MM.1S (cell line): ENCODE measurements at regions not wholly inside any gene's neighbourhood (a gene's known extent, or its start where the extent isn't known, plus 50 kb on each side); places are given as distances from the start of the nearest gene placed in this dataset.

Source experiments
- DNase-seq: peaks from one replicate; pipeline ENCODE4 v3.0.0-alpha.2; 2015
- H2AFZ ChIP-seq: fragments of 300-600 bp; sonication (generic); 2 replicates; pipeline ENCODE4 v1.6.0; 2016; ENCODE audit warnings: antibody characterized with exemption, low read length
- H3F3A ChIP-seq: fragments of 300-600 bp; sonication (generic); 2 replicates; pipeline ENCODE4 v1.6.1; 2016; ENCODE audit warnings: mild to moderate bottlenecking, antibody characterized with exemption, low read length, moderate library complexity, mixed read lengths; ENCODE audit not compliant: insufficient read depth
- H3K27ac ChIP-seq: fragments of 300-600 bp; sonication (generic); 2 replicates; pipeline ENCODE4 v1.5.1; 2016; ENCODE audit warnings: mild to moderate bottlenecking, low read length
- H3K27me3 ChIP-seq: fragments of 300-600 bp; sonication (generic); replicated peaks from 2 replicates; pipeline ENCODE4 v1.6.0; 2016; ENCODE audit warnings: low read length; ENCODE audit not compliant: insufficient read depth
- H3K36me3 ChIP-seq: fragments of 300-600 bp; sonication (generic); replicated peaks from 2 replicates; pipeline ENCODE4 v1.6.1; 2016; ENCODE audit warnings: mild to moderate bottlenecking, low read length, mixed read lengths; ENCODE audit not compliant: insufficient read depth
- H3K4me1 ChIP-seq: fragments of 300-600 bp; sonication (generic); 2 replicates; pipeline ENCODE4 v1.6.1; 2016; ENCODE audit warnings: low read length, mixed read lengths
- H3K4me2 ChIP-seq: fragments of 300-600 bp; sonication (generic); 2 replicates; pipeline ENCODE4 v1.6.0; 2016; ENCODE audit warnings: low read depth, low read length
- H3K4me3 ChIP-seq: fragments of 300-600 bp; sonication (generic); 2 replicates; pipeline ENCODE4 v1.5.1; 2016; ENCODE audit warnings: low read length, mixed read lengths
- H3K79me2 ChIP-seq: fragments of 300-600 bp; sonication (generic); 2 replicates; pipeline ENCODE4 v1.6.1; 2016; ENCODE audit warnings: mixed run types, low read length, mixed read lengths
- H3K9ac ChIP-seq: fragments of 300-600 bp; sonication (generic); 2 replicates; pipeline ENCODE4 v1.6.1; 2016; ENCODE audit warnings: low read length, mixed read lengths
- H3K9me2 ChIP-seq: fragments of 300-600 bp; sonication (generic); replicated peaks from 2 replicates; pipeline ENCODE4 v1.6.1; 2016; ENCODE audit warnings: mild to moderate bottlenecking, low read length, mixed read lengths; ENCODE audit not compliant: insufficient read depth
- H3K9me3 ChIP-seq: fragments of 300-600 bp; sonication (generic); replicated peaks from 2 replicates; pipeline ENCODE4 v1.6.1; 2016; ENCODE audit warnings: mild to moderate bottlenecking, low read length, mixed read lengths; ENCODE audit not compliant: insufficient read depth
- H4K20me1 ChIP-seq: fragments of 300-600 bp; sonication (generic); 2 replicates; pipeline ENCODE4 v1.6.1; 2016; ENCODE audit warnings: mild to moderate bottlenecking, low read length, moderate library complexity, mixed read lengths; ENCODE audit not compliant: insufficient read depth
- EZH2 ChIP-seq: fragments of 300-600 bp; sonication (generic); optimal IDR thresholded peaks from 2 replicates; pipeline ENCODE3; 2017; ENCODE audit warnings: low read depth, mild to moderate bottlenecking, antibody characterized with exemption, low read length, mixed read lengths
- EZH2phosphoT487 ChIP-seq: fragments of 300-600 bp; sonication (generic); IDR thresholded peaks from 2 replicates; pipeline ENCODE4 v1.6.1; 2018; ENCODE audit warnings: antibody characterized with exemption, low read length
- TF ChIP-seq, protein P1 (sequence below): fragments of 300-600 bp; sonication (generic); IDR thresholded peaks from 2 replicates; pipeline ENCODE4 v1.5.1; 2016; ENCODE audit warnings: antibody characterized with exemption, low read length, mixed read lengths

DNA sequence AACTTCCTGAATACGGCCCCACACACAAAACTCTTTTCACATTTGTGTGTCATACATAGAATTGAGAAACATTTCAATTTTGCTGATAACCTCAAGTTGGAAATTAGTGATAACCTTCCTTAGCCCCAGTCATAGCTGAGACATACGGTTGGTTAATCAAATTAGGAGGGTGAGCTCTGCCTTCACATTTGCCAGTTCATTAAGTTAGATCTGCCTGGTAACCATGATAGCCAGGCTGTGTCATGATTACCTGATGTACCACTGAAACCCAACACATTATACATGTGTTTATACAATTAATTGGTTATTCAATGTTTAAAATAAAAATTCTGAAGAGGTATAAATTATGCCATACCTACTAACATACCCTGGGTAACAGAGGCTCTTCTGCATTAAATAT lies 60.8 kb upstream of the RAB11FIP2 start:
- Histone ChIP-seq H3K4me2 (no peak overlapping the region), H3F3A (no peaks in the 10 kb centered on the region), H3K4me3 (no peak overlapping the region), H3K9ac (no peak overlapping the region), H3K9me2 (no peaks in the 10 kb centered on the region), H3K79me2 (no peaks in the 10 kb centered on the region), H3K27me3 (no peaks in the 10 kb centered on the region), H4K20me1 (no peaks in the 10 kb centered on the region), H3K9me3 (no peaks in the 10 kb centered on the region), H3K27ac (no peak overlapping the region), H3K4me1 (no peaks in the 10 kb centered on the region), H3K36me3 (no peaks in the 10 kb centered on the region), H2AFZ (no peak overlapping the region)
- no peak for TF ChIP-seq EZH2phosphoT487
- no peak for TF ChIP-seq EZH2
- TF ChIP-seq, protein P1, sequence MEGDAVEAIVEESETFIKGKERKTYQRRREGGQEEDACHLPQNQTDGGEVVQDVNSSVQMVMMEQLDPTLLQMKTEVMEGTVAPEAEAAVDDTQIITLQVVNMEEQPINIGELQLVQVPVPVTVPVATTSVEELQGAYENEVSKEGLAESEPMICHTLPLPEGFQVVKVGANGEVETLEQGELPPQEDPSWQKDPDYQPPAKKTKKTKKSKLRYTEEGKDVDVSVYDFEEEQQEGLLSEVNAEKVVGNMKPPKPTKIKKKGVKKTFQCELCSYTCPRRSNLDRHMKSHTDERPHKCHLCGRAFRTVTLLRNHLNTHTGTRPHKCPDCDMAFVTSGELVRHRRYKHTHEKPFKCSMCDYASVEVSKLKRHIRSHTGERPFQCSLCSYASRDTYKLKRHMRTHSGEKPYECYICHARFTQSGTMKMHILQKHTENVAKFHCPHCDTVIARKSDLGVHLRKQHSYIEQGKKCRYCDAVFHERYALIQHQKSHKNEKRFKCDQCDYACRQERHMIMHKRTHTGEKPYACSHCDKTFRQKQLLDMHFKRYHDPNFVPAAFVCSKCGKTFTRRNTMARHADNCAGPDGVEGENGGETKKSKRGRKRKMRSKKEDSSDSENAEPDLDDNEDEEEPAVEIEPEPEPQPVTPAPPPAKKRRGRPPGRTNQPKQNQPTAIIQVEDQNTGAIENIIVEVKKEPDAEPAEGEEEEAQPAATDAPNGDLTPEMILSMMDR: no peak
- no peak for DNase-seq

DNA sequence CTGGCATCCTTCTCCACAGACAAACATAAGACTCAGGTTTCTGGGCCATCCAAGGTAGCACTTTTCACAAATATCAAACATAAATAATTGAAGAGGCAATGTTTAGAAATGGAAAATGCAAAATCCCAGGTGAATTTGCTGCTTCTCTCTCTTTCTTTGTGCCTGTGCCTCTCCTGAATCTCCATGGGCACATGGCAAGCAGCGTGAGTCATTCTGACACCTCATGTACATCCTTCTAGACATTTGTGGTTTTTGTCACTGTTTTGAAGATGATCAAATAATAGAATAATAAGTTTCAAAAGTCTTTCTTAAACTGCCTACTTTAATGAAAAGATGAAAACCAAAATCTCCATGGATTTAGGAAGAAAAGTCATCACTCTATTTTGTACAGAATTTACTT lies 60.3 kb upstream of the RAB11FIP2 start:
- H3K79me2 ChIP-seq: no peaks in the 10 kb centered on the region
- H3K27me3 ChIP-seq: no peaks in the 10 kb centered on the region
- no peak overlapping the region for H3K9ac ChIP-seq
- no peaks in the 10 kb centered on the region for H3F3A ChIP-seq
- no peaks in the 10 kb centered on the region for H3K36me3 ChIP-seq
- no peak overlapping the region for H3K27ac ChIP-seq
- no peak overlapping the region for H3K4me3 ChIP-seq
- no peak overlapping the region for H2AFZ ChIP-seq
- H3K9me3 ChIP-seq: no peaks in the 10 kb centered on the region
- TF ChIP-seq EZH2phosphoT487: no peak
- no peak for TF ChIP-seq EZH2
- TF ChIP-seq, protein P1: no peak
- DNase-seq: no peak
- H3K9me2 ChIP-seq: no peaks in the 10 kb centered on the region
- H3K4me1 ChIP-seq: no peaks in the 10 kb centered on the region
- no peaks in the 10 kb centered on the region for H4K20me1 ChIP-seq
- no peak overlapping the region for H3K4me2 ChIP-seq

GRCh38 chr10:118106426-118106825 lies 59.7 kb upstream of the RAB11FIP2 start:
- Histone ChIP-seq H3K27me3 (no peaks in the 10 kb centered on the region), H3K27ac (no peak overlapping the region), H3K79me2 (no peaks in the 10 kb centered on the region), H3K9ac (no peak overlapping the region), H3K9me2 (no peaks in the 10 kb centered on the region), H4K20me1 (no peaks in the 10 kb centered on the region), H3K4me1 (no peaks in the 10 kb centered on the region), H3K9me3 (no peaks in the 10 kb centered on the region), H3K4me3 (no peak overlapping the region), H3F3A (no peaks in the 10 kb centered on the region), H3K36me3 (no peaks in the 10 kb centered on the region), H3K4me2 (no peak overlapping the region), H2AFZ (no peak overlapping the region)
- DNase-seq: peak; percentile 19
- TF ChIP-seq EZH2: no peak
- no peak for TF ChIP-seq EZH2phosphoT487
- TF ChIP-seq, protein P1: peak; percentile 34

DNA sequence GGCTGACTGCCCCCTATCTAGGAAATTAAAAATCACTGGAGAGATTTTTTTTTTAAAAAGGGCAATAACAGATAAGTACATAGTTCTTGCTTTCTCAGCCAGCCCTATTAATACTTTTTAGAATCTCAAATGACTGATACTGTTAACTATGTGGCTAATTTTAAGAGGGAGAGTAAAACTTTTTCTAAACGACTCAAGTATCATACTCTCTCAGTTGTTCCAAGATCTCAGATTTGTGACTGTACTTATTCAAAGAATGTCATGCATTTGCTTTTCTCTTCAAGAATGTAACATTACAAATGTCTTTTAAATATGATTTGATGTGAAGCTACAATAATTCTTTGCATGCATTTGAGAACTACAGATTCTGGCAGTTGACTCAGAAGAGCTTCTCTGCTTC lies 55.4 kb upstream of the RAB11FIP2 start:
- H3K4me3 ChIP-seq: no peak overlapping the region
- no peak overlapping the region for H3K4me2 ChIP-seq
- no peaks in the 10 kb centered on the region for H3F3A ChIP-seq
- H3K27ac ChIP-seq: no peak overlapping the region
- H3K9me3 ChIP-seq: no peaks in the 10 kb centered on the region
- no peaks in the 10 kb centered on the region for H3K79me2 ChIP-seq
- DNase-seq: no peak
- TF ChIP-seq, protein P1: no peak
- TF ChIP-seq EZH2: no peak
- TF ChIP-seq EZH2phosphoT487: no peak
- no peak overlapping the region for H2AFZ ChIP-seq
- H3K27me3 ChIP-seq: no peaks in the 10 kb centered on the region
- no peaks in the 10 kb centered on the region for H3K9me2 ChIP-seq
- H4K20me1 ChIP-seq: no peaks in the 10 kb centered on the region
- H3K4me1 ChIP-seq: no peaks in the 10 kb centered on the region
- no peaks in the 10 kb centered on the region for H3K36me3 ChIP-seq
- H3K9ac ChIP-seq: no peak overlapping the region
